SU-DHL-6 (cell line): ENCODE measurements at regions not wholly inside any gene's neighbourhood (a gene's known extent, or its start where the extent isn't known, plus 50 kb on each side); places are given as distances from the start of the nearest gene placed in this dataset.
"Not testable (repeated sequence)": the region's sequence is repeated elsewhere in the genome, so short reads cannot be mapped to it uniquely, and the experiment has no call there.

Experiments
- H2AFZ ChIP-seq: fragments of 200-600 bp; sonication (generic); 2 replicates; pipeline ENCODE4 v1.6.1; 2014; ENCODE audit warnings: low read depth, mild to moderate bottlenecking, moderate library complexity, mixed read lengths, antibody characterized with exemption, low read length; ENCODE audit not compliant: severe bottlenecking
- H3F3A ChIP-seq: fragments of 200-600 bp; shearing (Covaris generic); 2 replicates; pipeline ENCODE4 v1.6.0; 2016; ENCODE audit warnings: antibody characterized with exemption, mild to moderate bottlenecking; ENCODE audit not compliant: insufficient read depth
- H3K27ac ChIP-seq: fragments of 200-600 bp; sonication (generic); 2 replicates; pipeline ENCODE4 v1.5.1; 2016; ENCODE audit warnings: low read depth, mild to moderate bottlenecking, low read length, moderate library complexity, mixed read lengths
- H3K27me3 ChIP-seq: fragments of 200-600 bp; sonication (generic), shearing (Covaris generic); 2 replicates; pipeline ENCODE4 v1.6.0; 2014; ENCODE audit warnings: mild to moderate bottlenecking, low read length
- H3K36me3 ChIP-seq: fragments of 200-600 bp; sonication (generic); 2 replicates; pipeline ENCODE4 v1.6.1; 2014; ENCODE audit warnings: mild to moderate bottlenecking, low read length, mixed read lengths
- H3K4me2 ChIP-seq: fragments of 300-600, 200-600 bp; shearing (Covaris generic), sonication (generic); 2 replicates; pipeline ENCODE4 v1.6.0; 2014; ENCODE audit warnings: low read length, low read depth, mild to moderate bottlenecking; ENCODE audit not compliant: poor library complexity, severe bottlenecking
- H3K4me3 ChIP-seq: fragments of 200-600 bp; sonication (generic); 2 replicates; pipeline ENCODE4 v1.5.1; 2014; ENCODE audit warnings: antibody characterized with exemption, low read length, mild to moderate bottlenecking, mixed read lengths; ENCODE audit not compliant: insufficient read depth, poor library complexity, severe bottlenecking
- H3K79me2 ChIP-seq: fragments of 200-600 bp; sonication (generic); 2 replicates; pipeline ENCODE4 v1.6.1; 2014; ENCODE audit warnings: mild to moderate bottlenecking, low read length, moderate library complexity; ENCODE audit not compliant: insufficient read depth
- H3K9ac ChIP-seq: fragments of 200-600 bp; sonication (generic); 2 replicates; pipeline ENCODE4 v1.7.0; 2014; ENCODE audit warnings: mild to moderate bottlenecking, low read length
- H3K9me2 ChIP-seq: fragments of 200-600 bp; sonication (generic); replicated peaks from 2 replicates; pipeline ENCODE4 v1.6.1; 2014; ENCODE audit warnings: low read length; ENCODE audit not compliant: insufficient read depth
- H3K9me3 ChIP-seq: fragments of 200-600 bp; sonication (generic); 2 replicates; pipeline ENCODE4 v1.6.1; 2014; ENCODE audit warnings: low read length, mixed read lengths; ENCODE audit not compliant: insufficient read depth
- H4K20me1 ChIP-seq: fragments of 200-600 bp; sonication (generic); 2 replicates; pipeline ENCODE4 v1.6.1; 2014; ENCODE audit warnings: low read depth, mild to moderate bottlenecking, antibody characterized with exemption, low read length, moderate library complexity, mixed read lengths
- CTCF ChIP-seq: fragments of 200-600 bp; sonication (generic); IDR thresholded peaks from one replicate; pipeline ENCODE4 v1.5.1; 2017; ENCODE audit warnings: antibody characterized with exemption, mild to moderate bottlenecking, low read length, moderate library complexity; ENCODE audit not compliant: insufficient read depth, poor library complexity, severe bottlenecking
- EZH2phosphoT487 ChIP-seq: fragments of 200-600 bp; sonication (generic), shearing (Covaris generic); conservative IDR thresholded peaks from 2 replicates; pipeline ENCODE4 v1.6.1; 2018; ENCODE audit warnings: mild to moderate bottlenecking, antibody characterized with exemption, low read length, moderate library complexity, mixed read lengths

GRCh38 chr16:26505496-26505895 is 561.2 kb upstream of the C16orf82 start:
- Histone ChIP-seq H3K4me3 (no peak overlapping the region), H2AFZ (no peak overlapping the region), H3K9me2 (no peaks in the 10 kb centered on the region), H3K36me3 (no peaks in the 10 kb centered on the region), H3K27ac (no peak overlapping the region), H3K4me2 (no peak overlapping the region), H3K79me2 (no peaks in the 10 kb centered on the region), H3K27me3 (no peaks in the 10 kb centered on the region), H3K9me3 (no peaks in the 10 kb centered on the region; the same call in 1 of the 2 replicates), H3F3A (no peaks in the 10 kb centered on the region), H3K9ac (no peak overlapping the region), H4K20me1 (no peaks in the 10 kb centered on the region)
- TF ChIP-seq EZH2phosphoT487 (no peak), CTCF (no peak)

- not testable (repeated sequence) for H3K9me3 ChIP-seq, H2AFZ ChIP-seq, H3K36me3 ChIP-seq
Observed at GRCh38 chr16:26508946-26509345, 557.8 kb upstream of the C16orf82 start.

DNA sequence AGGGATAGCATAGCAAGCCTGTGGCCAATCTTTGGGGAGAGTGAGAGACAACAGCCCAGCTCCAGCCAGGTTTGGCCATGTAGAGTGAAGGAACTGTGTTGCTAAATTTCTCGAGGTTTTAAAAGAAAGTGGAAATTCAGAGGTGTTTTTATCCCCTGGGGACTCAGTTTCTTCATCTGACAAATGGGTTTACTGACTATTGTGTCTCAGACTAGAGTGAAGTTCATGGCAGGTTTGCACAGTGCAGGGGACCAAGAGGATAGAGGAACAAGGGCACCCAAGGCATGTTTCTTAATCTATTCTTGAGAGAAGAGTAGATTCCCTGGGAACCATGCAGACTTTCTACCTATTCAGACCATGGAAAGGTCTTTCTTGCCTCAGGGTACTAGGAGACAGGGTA is 555.8 kb upstream of the C16orf82 start:
- TF ChIP-seq EZH2phosphoT487 = no peak
- TF ChIP-seq CTCF = no peak

More at GRCh38 chr16:26508946-26509345, 557.8 kb upstream of the C16orf82 start:
- not testable (repeated sequence) for H3K27ac ChIP-seq, H3K9ac ChIP-seq, H3K79me2 ChIP-seq, H3K9me2 ChIP-seq, H3K27me3 ChIP-seq, H4K20me1 ChIP-seq, H3K4me3 ChIP-seq, H3F3A ChIP-seq, H3K4me2 ChIP-seq

GRCh38 chr16:26511463-26511862 is 555.3 kb upstream of the C16orf82 start:
- Histone ChIP-seq H3K36me3 (no peaks in the 10 kb centered on the region), H3K27ac (no peak overlapping the region), H3K4me3 (no peak overlapping the region), H3K9me3 (no peaks in the 10 kb centered on the region; the same call in 1 of the 2 replicates), H3F3A (no peaks in the 10 kb centered on the region), H4K20me1 (no peaks in the 10 kb centered on the region), H3K79me2 (no peaks in the 10 kb centered on the region), H3K27me3 (0 out of 2 replicates have a peak, but pooled peaks cover 3% of the 10 kb centered on the region), H3K4me2 (no peak overlapping the region), H2AFZ (no peak overlapping the region), H3K9me2 (no peaks in the 10 kb centered on the region), H3K9ac (no peak overlapping the region)
- no peak for TF ChIP-seq EZH2phosphoT487
- no peak for TF ChIP-seq CTCF

More for the DNA sequence above, 555.8 kb upstream of the C16orf82 start:
- H3K79me2 ChIP-seq = no peaks in the 10 kb centered on the region
- no peaks in the 10 kb centered on the region for H4K20me1 ChIP-seq
- no peaks in the 10 kb centered on the region for H3F3A ChIP-seq
- H3K9ac ChIP-seq = no peak overlapping the region
- 0 out of 2 replicates have a peak, but pooled peaks cover 3% of the 10 kb centered on the region for H3K27me3 ChIP-seq
- no peak overlapping the region for H3K4me2 ChIP-seq
- no peaks in the 10 kb centered on the region for H3K9me2 ChIP-seq
- no peaks in the 10 kb centered on the region for H3K36me3 ChIP-seq
- no peaks in the 10 kb centered on the region; the same call in 1 of the 2 replicates for H3K9me3 ChIP-seq
- H2AFZ ChIP-seq = no peak overlapping the region
- no peak overlapping the region for H3K27ac ChIP-seq
- no peak overlapping the region for H3K4me3 ChIP-seq
